Spleen (tissue), 11 donors: ENCODE measurements at regions not wholly inside any gene's neighbourhood (a gene's known extent, or its start where the extent isn't known, plus 50 kb on each side); places are given as distances from the start of the nearest gene placed in this dataset.

Experiments
- DNase-seq: peaks from one replicate; pipeline ENCODE4 v3.0.0-alpha.2; 2020
- H3K27ac ChIP-seq, 8 donors: fragments of 200-600 bp; sonication (generic) in 7 of 8; 1 replicate in 4 of 8; 2 replicates in 4 of 8; pipeline versions ENCODE4 v1.5.0 to v1.8.0; 2016 to 2021; ENCODE audit warnings: inconsistent platforms in 4 of 8, mild to moderate bottlenecking in 4 of 8, moderate library complexity in 1 of 8
- H3K27me3 ChIP-seq, 7 donors: fragments of 200-600 bp; sonication (generic) in 6 of 7; replicated peaks in 1 of 7; 1 replicate in 4 of 7; 2 replicates in 3 of 7; pipeline versions ENCODE4 v1.5.0 to v1.8.0; 2016 to 2021; ENCODE audit warnings: inconsistent platforms in 3 of 7, mild to moderate bottlenecking in 1 of 7
- H3K36me3 ChIP-seq, 6 donors: fragments of 200-600 bp; sonication (generic) in 5 of 6; 1 replicate in 4 of 6; 2 replicates in 2 of 6; pipeline versions ENCODE4 v1.5.0 to v1.8.0; 2016 to 2021; ENCODE audit warnings: inconsistent platforms in 2 of 6
- H3K4me1 ChIP-seq, 6 donors: fragments of 200-600 bp; sonication (generic) in 5 of 6; 1 replicate in 3 of 6; 2 replicates in 3 of 6; pipeline versions ENCODE4 v1.5.0 to v1.8.0; 2016 to 2021; ENCODE audit warnings: inconsistent platforms in 3 of 6
- H3K4me3 ChIP-seq, 8 donors: fragments of 200-600 bp; sonication (generic) in 7 of 8; 1 replicate in 4 of 8; 2 replicates in 4 of 8; pipeline versions ENCODE4 v1.5.0 to v1.8.0; 2016 to 2021; ENCODE audit warnings: inconsistent platforms in 4 of 8, mild to moderate bottlenecking in 4 of 8, moderate library complexity in 2 of 8
- H3K9me3 ChIP-seq, 8 donors: fragments of 200-600 bp; sonication (generic) in 7 of 8; 1 replicate in 4 of 8; 2 replicates in 4 of 8; pipeline versions ENCODE4 v1.5.0 to v1.8.0; 2016 to 2021; ENCODE audit warnings: inconsistent platforms in 4 of 8
- POLR2A ChIP-seq, 3 donors: fragments of 450-650 bp; IDR thresholded peaks; one replicate each; pipeline ENCODE4 v1.5.1; 2017; ENCODE audit warnings: antibody characterized with exemption in 3 of 3, mild to moderate bottlenecking in 1 of 3
- POLR2AphosphoS5 ChIP-seq, 3 donors: sonication (generic); formaldehyde crosslinking; IDR thresholded peaks; one replicate each; pipeline ENCODE4 v1.5.1; 2017; ENCODE audit warnings: antibody characterized with exemption in 3 of 3
- WGBS, 5 donors: extraction: QIAGEN DNeasy Blood & Tissue Kit in 3 of 5; methylation state at CpG; one replicate each; pipeline versions ENCODE4 v1.1.5 to v1.1.7; 2013 to 2018; 5-methylcytosine and 5-hydroxymethylcytosine counted together
- intact Hi-C: fragments of 100-400 bp; cut with DNase I; formaldehyde crosslinking; loops from one replicate; pipeline ENCODE4 v1.15.0; 2023; ENCODE audit warnings: low total_unique reads
- TF ChIP-seq, protein P1 (sequence below), 11 experiments: fragments of 200-600 bp in 7 of 11; fragments of 450-650 bp in 4 of 11; sonication (generic) in 4 of 11; IDR thresholded peaks in 8 of 11; conservative IDR thresholded peaks in 3 of 11; 1 replicate in 7 of 11; 2 replicates in 4 of 11; pipeline versions ENCODE4 v1.4.0 to v1.8.0; 2016 to 2021; ENCODE audit warnings: antibody characterized with exemption in 11 of 11, inconsistent platforms in 4 of 11, mild to moderate bottlenecking in 1 of 11
- donor health status: healthy with polysubstance abuse.
- donor health status: DM: no; HTN: no; CAD: no; lungs with moderate emphysema.
- donor health status: DM: no; HTN: no; CAD: no.
- donor health status: Bipolar disorder and iron deficiency.
- donor health status: healthy.
- donor health status: DM: no; HTN: no; CAD: no.
- donor health status: DM: yes; HTN: yes; CAD: no.

DNA sequence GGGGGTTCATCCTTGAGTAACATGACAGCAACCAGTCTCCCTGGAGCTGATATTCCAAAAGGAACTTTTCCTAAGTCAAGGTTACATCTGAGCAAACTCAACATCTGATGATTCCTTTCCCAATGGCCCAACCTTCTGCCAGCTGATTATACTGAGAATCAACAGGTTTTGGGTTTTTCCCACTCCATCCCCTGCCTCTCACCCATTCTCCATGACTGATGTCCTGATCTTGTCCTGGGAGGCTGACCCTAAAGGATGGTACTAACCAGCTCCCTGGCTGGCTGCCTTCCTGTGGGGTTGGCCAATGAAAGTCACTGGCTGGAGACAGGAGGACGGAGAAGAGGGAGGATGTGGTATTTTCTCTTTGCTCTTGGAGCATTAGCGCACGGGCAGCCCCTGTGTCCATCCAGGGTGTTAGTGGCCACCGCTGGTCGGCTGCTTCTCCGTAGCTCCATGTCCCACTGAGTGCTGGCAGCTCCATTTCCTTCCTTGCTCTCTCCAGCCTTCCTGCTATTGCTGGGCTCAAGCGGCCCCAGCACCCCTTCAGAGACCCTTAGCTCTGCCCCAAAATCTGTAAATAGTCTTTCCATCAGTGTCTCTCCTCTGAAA, 306.2 kb upstream of the PITRM1 start:
- DNase-seq, result no peak
- 89 to 94% (median 92%) methylated on average over 7 of the region's 7 CpGs for WGBS, 5 donors
- peaks cover 0 to 21% (median 15%) of the 10 kb centered on the region in 6 donors for H3K4me1 ChIP-seq
- no peak overlapping the region for H3K27ac ChIP-seq
- no peaks in the 10 kb centered on the region for H3K27me3 ChIP-seq
- no peak overlapping the region for H3K4me3 ChIP-seq
- H3K36me3 ChIP-seq, result no peaks in the 10 kb centered on the region
- H3K9me3 ChIP-seq, result no peaks in the 10 kb centered on the region
- intact Hi-C loops, result no loop called here
- TF ChIP-seq POLR2A (IDR thresholded peaks at IDR 0.05) (no peak), POLR2AphosphoS5 (IDR thresholded peaks at IDR 0.05) (no peak)
- TF ChIP-seq, protein P1, sequence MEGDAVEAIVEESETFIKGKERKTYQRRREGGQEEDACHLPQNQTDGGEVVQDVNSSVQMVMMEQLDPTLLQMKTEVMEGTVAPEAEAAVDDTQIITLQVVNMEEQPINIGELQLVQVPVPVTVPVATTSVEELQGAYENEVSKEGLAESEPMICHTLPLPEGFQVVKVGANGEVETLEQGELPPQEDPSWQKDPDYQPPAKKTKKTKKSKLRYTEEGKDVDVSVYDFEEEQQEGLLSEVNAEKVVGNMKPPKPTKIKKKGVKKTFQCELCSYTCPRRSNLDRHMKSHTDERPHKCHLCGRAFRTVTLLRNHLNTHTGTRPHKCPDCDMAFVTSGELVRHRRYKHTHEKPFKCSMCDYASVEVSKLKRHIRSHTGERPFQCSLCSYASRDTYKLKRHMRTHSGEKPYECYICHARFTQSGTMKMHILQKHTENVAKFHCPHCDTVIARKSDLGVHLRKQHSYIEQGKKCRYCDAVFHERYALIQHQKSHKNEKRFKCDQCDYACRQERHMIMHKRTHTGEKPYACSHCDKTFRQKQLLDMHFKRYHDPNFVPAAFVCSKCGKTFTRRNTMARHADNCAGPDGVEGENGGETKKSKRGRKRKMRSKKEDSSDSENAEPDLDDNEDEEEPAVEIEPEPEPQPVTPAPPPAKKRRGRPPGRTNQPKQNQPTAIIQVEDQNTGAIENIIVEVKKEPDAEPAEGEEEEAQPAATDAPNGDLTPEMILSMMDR (IDR thresholded peaks at IDR 0.05 in 8 of 11, conservative IDR thresholded peaks at IDR 0.05 in 3 of 11), result no peak

DNA sequence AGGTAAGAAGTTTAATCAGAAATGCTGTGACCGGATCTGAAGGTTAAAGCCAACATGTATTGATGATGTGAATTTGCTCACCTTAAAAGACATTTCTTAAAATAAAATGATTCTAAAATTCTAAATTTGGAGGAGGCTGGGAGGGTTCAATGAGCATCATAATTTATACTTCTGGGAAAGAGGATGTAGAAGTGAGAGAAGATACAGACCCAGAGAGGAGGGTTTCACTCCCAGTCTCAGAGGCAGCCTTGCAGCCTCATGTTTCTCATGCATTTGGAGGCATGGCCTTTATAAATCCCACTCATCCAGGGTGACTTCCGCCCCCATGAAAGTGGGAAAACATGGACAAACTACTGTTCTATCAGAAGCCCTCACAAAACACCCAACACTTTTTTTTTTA, 305.6 kb upstream of the PITRM1 start:
- no peaks in the 10 kb centered on the region for H3K36me3 ChIP-seq
- TF ChIP-seq POLR2A (IDR thresholded peaks at IDR 0.05), result no peak
- TF ChIP-seq, protein P1 (IDR thresholded peaks at IDR 0.05 in 8 of 11, conservative IDR thresholded peaks at IDR 0.05 in 3 of 11), result no peak
- TF ChIP-seq POLR2AphosphoS5 (IDR thresholded peaks at IDR 0.05), result no peak
- H3K27me3 ChIP-seq, result no peaks in the 10 kb centered on the region
- WGBS, 5 donors, result 86 to 96% (median 88%) methylated on average over 2 of the region's 2 CpGs
- no peak overlapping the region for H3K4me3 ChIP-seq
- no peak for DNase-seq
- no peak overlapping the region for H3K27ac ChIP-seq
- H3K4me1 ChIP-seq, result peaks cover 0 to 20% (median 16%) of the 10 kb centered on the region in 6 donors
- H3K9me3 ChIP-seq, result no peaks in the 10 kb centered on the region
- intact Hi-C loops, result no loop called here

DNA sequence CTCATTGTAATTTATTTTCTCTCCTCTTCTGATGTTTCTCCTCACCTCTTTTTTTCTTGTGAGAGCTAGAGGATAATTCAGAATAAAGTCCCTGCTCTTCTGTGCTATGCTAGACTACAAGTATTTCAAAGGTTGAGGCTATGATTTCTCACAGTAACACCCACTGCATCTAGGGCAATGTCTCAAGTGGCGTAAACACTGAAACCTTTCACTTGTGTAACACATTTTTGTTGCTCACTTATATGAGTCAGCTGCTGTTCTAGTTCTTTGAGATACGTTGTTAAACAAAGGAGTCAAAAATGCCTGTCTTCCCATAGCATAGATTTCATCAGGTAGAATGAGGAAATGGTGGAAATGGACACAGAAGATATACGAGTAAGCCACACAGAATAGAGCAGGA, 305.1 kb upstream of the PITRM1 start:
- no peak for TF ChIP-seq POLR2AphosphoS5 (IDR thresholded peaks at IDR 0.05)
- TF ChIP-seq, protein P1 (IDR thresholded peaks at IDR 0.05 in 8 of 11, conservative IDR thresholded peaks at IDR 0.05 in 3 of 11), result no peak
- no peak for TF ChIP-seq POLR2A (IDR thresholded peaks at IDR 0.05)
- Histone ChIP-seq H3K9me3 (no peaks in the 10 kb centered on the region), H3K4me1 (peaks cover 0 to 20% (median 17%) of the 10 kb centered on the region in 6 donors), H3K27ac (no peak overlapping the region), H3K27me3 (no peaks in the 10 kb centered on the region), H3K4me3 (no peak overlapping the region), H3K36me3 (no peaks in the 10 kb centered on the region)
- no peak for DNase-seq
- WGBS, 5 donors, result 29 to 48% (median 37%) methylated on average over 3 of the region's 3 CpGs
- intact Hi-C loops, result no loop called here

DNA sequence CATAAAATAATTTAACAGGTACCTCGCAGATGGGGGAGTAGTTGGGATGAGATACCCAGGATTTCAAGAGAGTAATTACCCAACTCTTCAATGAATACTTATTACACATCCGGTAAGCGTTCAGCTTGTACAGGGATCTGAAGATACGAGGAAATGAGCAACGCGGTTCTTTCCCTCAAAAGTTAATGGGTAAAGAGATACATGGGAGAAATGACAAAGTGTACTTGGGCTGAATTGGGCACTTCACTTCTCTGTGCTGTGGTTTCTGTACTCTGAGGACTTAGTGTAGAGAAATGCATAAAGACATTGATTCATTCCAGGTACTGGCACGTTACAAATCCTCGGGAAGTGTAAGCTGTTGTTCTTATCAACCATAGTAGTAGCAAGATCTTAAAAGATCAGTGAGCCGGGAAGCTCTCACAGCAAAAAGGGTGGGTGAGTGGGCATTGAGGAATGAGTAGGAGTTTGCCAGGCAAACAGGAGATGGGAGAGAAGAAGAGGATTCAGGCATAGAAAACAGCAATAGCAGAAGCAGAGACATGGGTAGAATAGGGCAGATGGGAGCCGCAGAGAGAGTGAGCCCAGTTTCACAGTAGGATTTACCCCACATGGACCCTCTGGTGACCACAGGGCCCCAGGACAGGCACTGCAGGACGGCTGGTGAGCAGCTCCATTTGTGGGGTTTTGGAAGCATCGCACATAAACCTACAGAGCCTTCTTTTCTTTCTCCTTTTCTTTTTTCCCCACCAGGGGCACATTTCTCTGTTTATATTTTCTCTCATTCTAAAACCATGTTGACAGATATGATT, 304.3 kb upstream of the PITRM1 start:
- WGBS, 5 donors, result 90 to 96% (median 95%) methylated on average over 12 of the region's 12 CpGs
- Histone ChIP-seq H3K27ac (no peak overlapping the region), H3K4me3 (no peak overlapping the region), H3K4me1 (peaks cover 5 to 20% (median 15%) of the 10 kb centered on the region in 6 donors), H3K9me3 (no peaks in the 10 kb centered on the region), H3K36me3 (no peaks in the 10 kb centered on the region), H3K27me3 (no peaks in the 10 kb centered on the region)
- no peak for DNase-seq
- intact Hi-C loops, result no loop called here
- no peak for TF ChIP-seq POLR2AphosphoS5 (IDR thresholded peaks at IDR 0.05)
- TF ChIP-seq, protein P1 (IDR thresholded peaks at IDR 0.05 in 8 of 11, conservative IDR thresholded peaks at IDR 0.05 in 3 of 11), result no peak
- TF ChIP-seq POLR2A (IDR thresholded peaks at IDR 0.05), result no peak
